ENCODE measurements at regions not wholly inside any gene's neighbourhood (a gene's known extent, or its start where the extent isn't known, plus 50 kb on each side); places are given as distances from the start of the nearest gene placed in this dataset.

GRCh38 chr3:39753391-39753790, 56.0 kb upstream of the MYRIP start (continued):
- TF ChIP-seq, protein P1, sequence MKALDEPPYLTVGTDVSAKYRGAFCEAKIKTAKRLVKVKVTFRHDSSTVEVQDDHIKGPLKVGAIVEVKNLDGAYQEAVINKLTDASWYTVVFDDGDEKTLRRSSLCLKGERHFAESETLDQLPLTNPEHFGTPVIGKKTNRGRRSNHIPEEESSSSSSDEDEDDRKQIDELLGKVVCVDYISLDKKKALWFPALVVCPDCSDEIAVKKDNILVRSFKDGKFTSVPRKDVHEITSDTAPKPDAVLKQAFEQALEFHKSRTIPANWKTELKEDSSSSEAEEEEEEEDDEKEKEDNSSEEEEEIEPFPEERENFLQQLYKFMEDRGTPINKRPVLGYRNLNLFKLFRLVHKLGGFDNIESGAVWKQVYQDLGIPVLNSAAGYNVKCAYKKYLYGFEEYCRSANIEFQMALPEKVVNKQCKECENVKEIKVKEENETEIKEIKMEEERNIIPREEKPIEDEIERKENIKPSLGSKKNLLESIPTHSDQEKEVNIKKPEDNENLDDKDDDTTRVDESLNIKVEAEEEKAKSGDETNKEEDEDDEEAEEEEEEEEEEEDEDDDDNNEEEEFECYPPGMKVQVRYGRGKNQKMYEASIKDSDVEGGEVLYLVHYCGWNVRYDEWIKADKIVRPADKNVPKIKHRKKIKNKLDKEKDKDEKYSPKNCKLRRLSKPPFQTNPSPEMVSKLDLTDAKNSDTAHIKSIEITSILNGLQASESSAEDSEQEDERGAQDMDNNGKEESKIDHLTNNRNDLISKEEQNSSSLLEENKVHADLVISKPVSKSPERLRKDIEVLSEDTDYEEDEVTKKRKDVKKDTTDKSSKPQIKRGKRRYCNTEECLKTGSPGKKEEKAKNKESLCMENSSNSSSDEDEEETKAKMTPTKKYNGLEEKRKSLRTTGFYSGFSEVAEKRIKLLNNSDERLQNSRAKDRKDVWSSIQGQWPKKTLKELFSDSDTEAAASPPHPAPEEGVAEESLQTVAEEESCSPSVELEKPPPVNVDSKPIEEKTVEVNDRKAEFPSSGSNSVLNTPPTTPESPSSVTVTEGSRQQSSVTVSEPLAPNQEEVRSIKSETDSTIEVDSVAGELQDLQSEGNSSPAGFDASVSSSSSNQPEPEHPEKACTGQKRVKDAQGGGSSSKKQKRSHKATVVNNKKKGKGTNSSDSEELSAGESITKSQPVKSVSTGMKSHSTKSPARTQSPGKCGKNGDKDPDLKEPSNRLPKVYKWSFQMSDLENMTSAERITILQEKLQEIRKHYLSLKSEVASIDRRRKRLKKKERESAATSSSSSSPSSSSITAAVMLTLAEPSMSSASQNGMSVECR (CRISPR knock-in tag; IDR thresholded peaks at IDR 0.05), result no peak
- TF ChIP-seq EWSR1 (IDR thresholded peaks at IDR 0.05; ENCODE audit: borderline replicate concordance, low read depth, partially characterized antibody) (no peak), FOXJ3 (CRISPR knock-in tag; IDR thresholded peaks at IDR 0.05) (no peak), RB1 (IDR thresholded peaks at IDR 0.05; ENCODE audit: low read depth) (no peak), MCM7 (IDR thresholded peaks at IDR 0.05) (no peak), ZNF436 (CRISPR knock-in tag; IDR thresholded peaks at IDR 0.05) (no peak), ZNF586 (CRISPR knock-in tag; conservative IDR thresholded peaks at IDR 0.05) (no peak), SMARCE1 (IDR thresholded peaks at IDR 0.05) (no peak)

GRCh38 chr3:39754549-39754948, 54.9 kb upstream of the MYRIP start:
- no peak for FAIRE-seq
- WGBS (ENCODE audit: insufficient coverage, low coverage, missing lambda C conversion rate), result 1% methylated on average over 3 of the region's 3 CpGs
- in situ Hi-C loops (cut with MboI), result no loop called here
- Histone ChIP-seq H2AFZ (ENCODE audit: low read depth, low read length) (no peak overlapping the region), H3K4me3 (no peak overlapping the region), H3K27ac (ENCODE audit: extremely low read depth, low read depth, low read length) (no peak overlapping the region), H3K9me1 (ENCODE audit: control insufficient read depth, insufficient read depth, low read length) (no peaks in the 10 kb centered on the region), H3K36me3 (ENCODE audit: control insufficient read depth, insufficient read depth, low read length) (no peaks in the 10 kb centered on the region), H3K4me1 (replicated peaks in 1 of 2; ENCODE audit: control insufficient read depth in 2 of 2, insufficient read depth in 2 of 2, low read length in 2 of 2) (no peaks in the 10 kb centered on the region; a peak in 2 of 5 replicates), H4K20me1 (replicated peaks; ENCODE audit: control insufficient read depth, insufficient read depth, low read length) (no peaks in the 10 kb centered on the region), H3K9ac (ENCODE audit: insufficient read depth in 1 of 2, low read depth in 2 of 2, low read length in 2 of 2) (no peak overlapping the region), H3K79me2 (ENCODE audit: control insufficient read depth, insufficient read depth, low read length) (no peaks in the 10 kb centered on the region), H3K9me3 (replicated peaks; ENCODE audit: control insufficient read depth, insufficient read depth, low read depth, low read length) (no peaks in the 10 kb centered on the region), H3K4me2 (ENCODE audit: insufficient read depth, low read length) (no peak overlapping the region), H3K27me3 (ENCODE audit: control insufficient read depth in 2 of 2, insufficient read depth in 2 of 2, low read length in 2 of 2) (no peaks in the 10 kb centered on the region)
- CTCF ChIA-PET (ENCODE audit: low intra/inter-chr PET ratio), result no interaction called here
- POLR2A ChIA-PET, result no interaction called here
- intact Hi-C loops (cut with micrococcal nuclease), result no loop called here
- no peak for ATAC-seq
- BruUV-seq (replicated peaks), result no TSS peak
- no peak for DNase-seq (ENCODE audit: extremely low read depth in 1 of 4, low spot score in 3 of 4)
- TF ChIP-seq ZNF644 (tag; IDR thresholded peaks at IDR 0.05; ENCODE audit: low read depth), result no peak
- no peak for TF ChIP-seq NFXL1 (CRISPR knock-in tag; IDR thresholded peaks at IDR 0.05)
- TF ChIP-seq SMARCA5 (IDR thresholded peaks at IDR 0.05), result no peak
- no peak for TF ChIP-seq ATF7 (IDR thresholded peaks at IDR 0.05)
- no peak for TF ChIP-seq ZHX1 (conservative IDR thresholded peaks at IDR 0.05; ENCODE audit: low read length)
- TF ChIP-seq IRF9 (tag; IDR thresholded peaks at IDR 0.05), result no peak

Data from K562 (cell line).